ENCODE measurements at regions not wholly inside any gene's neighbourhood (a gene's known extent, or its start where the extent isn't known, plus 50 kb on each side); places are given as distances from the start of the nearest gene placed in this dataset.

- no peak for TF ChIP-seq POLR2AphosphoS5 (IDR thresholded peaks at IDR 0.05; ENCODE audit: borderline replicate concordance, low read depth, low read length)
- no peak for TF ChIP-seq EZH2 (IDR thresholded peaks at IDR 0.05)
- no peak for TF ChIP-seq FOXP2 (optimal IDR thresholded peaks at IDR 0.05; ENCODE audit: control extremely low read depth, extremely low read length, insufficient read depth)
Measured at GRCh38 chr2:204354442-204354856, 190.8 kb upstream of the PARD3B start.
